ENCODE measurements at regions not wholly inside any gene's neighbourhood (a gene's known extent, or its start where the extent isn't known, plus 50 kb on each side); places are given as distances from the start of the nearest gene placed in this dataset.

DNA sequence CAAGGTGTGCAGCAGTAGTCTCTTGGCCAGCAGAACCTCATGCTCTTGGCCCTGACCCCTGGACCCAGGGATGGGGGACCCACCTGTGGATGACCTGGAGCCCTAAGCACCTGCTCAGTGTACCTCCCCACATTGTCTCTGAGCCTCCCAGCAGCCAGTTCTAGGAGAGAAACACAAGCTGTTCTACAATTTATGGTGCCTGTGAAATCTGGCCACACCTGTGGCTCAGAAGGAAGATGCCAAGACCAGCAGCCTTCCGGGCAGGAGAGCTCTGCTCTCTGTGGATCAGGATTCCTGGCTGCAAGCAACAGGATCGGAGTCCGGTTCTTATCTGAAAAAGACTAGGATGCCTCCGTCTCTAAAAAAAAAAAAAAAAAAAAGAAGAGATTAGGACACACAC lies 103.6 kb upstream of the ANO1 start:
- Histone ChIP-seq H2BK120ac (replicated peaks; ENCODE audit: low read depth, low read length) (no peak overlapping the region), H3K4me3 (ENCODE audit: extremely low read depth in 1 of 4, insufficient read depth in 2 of 4, low read depth in 3 of 4, low read length in 4 of 4) (no peak overlapping the region), H2AFZ (ENCODE audit: low read length) (no peak overlapping the region), H2AK5ac (ENCODE audit: low read depth, low read length) (no peak overlapping the region), H3K4ac (replicated peaks; ENCODE audit: insufficient read length, low read depth, low read length) (no peak overlapping the region), H3K4me2 (ENCODE audit: insufficient read depth in 1 of 2, low read depth in 2 of 2, low read length in 2 of 2) (no peak overlapping the region), H3K79me1 (ENCODE audit: low read depth, low read length) (no peaks in the 10 kb centered on the region), H3K23ac (ENCODE audit: insufficient read length) (no peak overlapping the region), H4K91ac (replicated peaks; ENCODE audit: insufficient read length, low read length) (no peak overlapping the region), H3K27ac (ENCODE audit: low read depth, low read length) (no peak overlapping the region), H3K56ac (replicated peaks; ENCODE audit: insufficient read length, low read depth, low read length) (no peak overlapping the region), H3K23me2 (ENCODE audit: low read depth, low read length) (no peaks in the 10 kb centered on the region), H2BK12ac (ENCODE audit: low read depth, low read length) (no peak overlapping the region), H3K9me3 (ENCODE audit: insufficient read depth in 2 of 2, low read depth in 1 of 2, low read length in 1 of 2) (no peaks in the 10 kb centered on the region), H4K5ac (ENCODE audit: insufficient read length, low read depth, low read length) (no peak overlapping the region), H2BK15ac (ENCODE audit: low read length) (no peak overlapping the region), H2BK20ac (ENCODE audit: low read length) (no peak overlapping the region), H3K9ac (replicated peaks in 1 of 4; ENCODE audit: extremely low read depth in 1 of 4, low read depth in 3 of 4, low read length in 3 of 4) (no peak overlapping the region), H3K36me3 (ENCODE audit: control insufficient read depth in 2 of 4, insufficient read depth in 4 of 4, low read length in 3 of 4) (no peaks in the 10 kb centered on the region), H3K14ac (ENCODE audit: insufficient read length) (no peak overlapping the region), H4K20me1 (replicated peaks in 1 of 2; ENCODE audit: control insufficient read depth in 1 of 2, insufficient read depth in 2 of 2, low read length in 2 of 2) (no peaks in the 10 kb centered on the region), H3K18ac (ENCODE audit: extremely low read depth, low read length) (no peak overlapping the region), H2BK5ac (ENCODE audit: low read depth, low read length) (no peak overlapping the region), H3K27me3 (replicated peaks in 1 of 4; ENCODE audit: control insufficient read depth in 3 of 4, extremely low read depth in 1 of 4, insufficient read depth in 3 of 4, low read length in 3 of 4) (peaks cover 0 to 3% (median 0%) of the 10 kb centered on the region in 4 experiments; a peak in 3 of 7 replicates), H3K79me2 (ENCODE audit: control insufficient read depth in 1 of 2, insufficient read depth in 2 of 2, low read length in 2 of 2) (no peaks in the 10 kb centered on the region), H4K8ac (ENCODE audit: extremely low read depth, insufficient read depth, low read length) (peak overlapping the region; percentile 45; the same call in 1 of the 2 replicates), H3K4me1 (replicated peaks in 1 of 4; ENCODE audit: control insufficient read depth in 3 of 4, insufficient read depth in 4 of 4, low read length in 3 of 4) (peaks cover 0 to 4% (median 2%) of the 10 kb centered on the region in 4 experiments; a peak in 5 of 7 replicates)
- FAIRE-seq (no peak), DNase-seq (ENCODE audit: low read depth in 1 of 2, low spot score in 2 of 2) (no peak)
- WGBS, 2 experiments (ENCODE audit: extremely low coverage in 1 of 2, insufficient coverage in 1 of 2, insufficient read length in 1 of 2, insufficient replicate concordance in 2 of 2, low coverage in 1 of 2, low lambda C conversion rate in 2 of 2, missing lambda C conversion rate in 1 of 2), result 100% methylated on average over 3 of the region's 4 CpGs; no CpG with 5 or more reads in 1 of the 2 experiments
- ChIA-PET CTCF (ENCODE audit: partially characterized antibody) (interaction anchor here (1.1 to 2.0 kb wide), 5 partner anchors 9 to 221 kb away, joined by 3 to 5 read pairs (median 3); no protein-coding TSS in a partner anchor), POLR2A (ENCODE audit: partially characterized antibody) (no interaction called here)
- TF ChIP-seq CHD2 (IDR thresholded peaks at IDR 0.05; ENCODE audit: low read length) (no peak), BACH1 (IDR thresholded peaks at IDR 0.05; ENCODE audit: low read length) (no peak), SIX5 (IDR thresholded peaks at IDR 0.05; ENCODE audit: low read depth, low read length) (no peak), TAF7 (optimal IDR thresholded peaks at IDR 0.05; ENCODE audit: borderline replicate concordance, low read depth, low read length) (no peak), GTF2F1 (IDR thresholded peaks at IDR 0.05; ENCODE audit: borderline replicate concordance, low read depth, low read length) (no peak), KDM1A (IDR thresholded peaks at IDR 0.05; ENCODE audit: borderline replicate concordance, low read length) (no peak), RAD21 (IDR thresholded peaks at IDR 0.05 in 1 of 2, conservative IDR thresholded peaks at IDR 0.05 in 1 of 2; ENCODE audit: low read depth in 2 of 2, low read length in 2 of 2) (no peak), CREB1 (IDR thresholded peaks at IDR 0.05) (no peak), TBP (IDR thresholded peaks at IDR 0.05; ENCODE audit: low read depth, low read length) (no peak), SIN3A (conservative IDR thresholded peaks at IDR 0.05 in 1 of 2, IDR thresholded peaks at IDR 0.05 in 1 of 2; ENCODE audit: low read depth in 1 of 2, low read length in 2 of 2) (no peak), BCL11A (IDR thresholded peaks at IDR 0.05; ENCODE audit: low read depth in 2 of 2, low read length in 2 of 2) (no peak)
- TF ChIP-seq, protein P1, sequence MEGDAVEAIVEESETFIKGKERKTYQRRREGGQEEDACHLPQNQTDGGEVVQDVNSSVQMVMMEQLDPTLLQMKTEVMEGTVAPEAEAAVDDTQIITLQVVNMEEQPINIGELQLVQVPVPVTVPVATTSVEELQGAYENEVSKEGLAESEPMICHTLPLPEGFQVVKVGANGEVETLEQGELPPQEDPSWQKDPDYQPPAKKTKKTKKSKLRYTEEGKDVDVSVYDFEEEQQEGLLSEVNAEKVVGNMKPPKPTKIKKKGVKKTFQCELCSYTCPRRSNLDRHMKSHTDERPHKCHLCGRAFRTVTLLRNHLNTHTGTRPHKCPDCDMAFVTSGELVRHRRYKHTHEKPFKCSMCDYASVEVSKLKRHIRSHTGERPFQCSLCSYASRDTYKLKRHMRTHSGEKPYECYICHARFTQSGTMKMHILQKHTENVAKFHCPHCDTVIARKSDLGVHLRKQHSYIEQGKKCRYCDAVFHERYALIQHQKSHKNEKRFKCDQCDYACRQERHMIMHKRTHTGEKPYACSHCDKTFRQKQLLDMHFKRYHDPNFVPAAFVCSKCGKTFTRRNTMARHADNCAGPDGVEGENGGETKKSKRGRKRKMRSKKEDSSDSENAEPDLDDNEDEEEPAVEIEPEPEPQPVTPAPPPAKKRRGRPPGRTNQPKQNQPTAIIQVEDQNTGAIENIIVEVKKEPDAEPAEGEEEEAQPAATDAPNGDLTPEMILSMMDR (IDR thresholded peaks at IDR 0.05; ENCODE audit: control extremely low read depth in 1 of 3, insufficient read depth in 1 of 3, low read depth in 1 of 3, low read length in 3 of 3), result no peak
